HG02798 (cell line): ENCODE measurements at regions not wholly inside any gene's neighbourhood (a gene's known extent, or its start where the extent isn't known, plus 50 kb on each side); places are given as distances from the start of the nearest gene placed in this dataset.

Source experiments
- ATAC-seq: cut with Tn5 transposase; IDR thresholded peaks from one replicate; pipeline ENCODE4 v1.9.1; 2021; ENCODE audit warnings: mild to moderate bottlenecking; ENCODE audit not compliant: unreplicated experiment, poor library complexity

- ATAC-seq = no peak
Observed at GRCh38 chr17:79216826-79217225, 142.2 kb downstream of the ENGASE start.

GRCh38 chr17:79216391-79216790 lies 141.8 kb downstream of the ENGASE start:
- ATAC-seq = no peak

- ATAC-seq = no peak
Observed at GRCh38 chr17:79215631-79216030, 141.0 kb downstream of the ENGASE start.

- ATAC-seq = no peak
Observed at GRCh38 chr17:79214940-79215604, 140.4 kb downstream of the ENGASE start.

- ATAC-seq = no peak
Observed at GRCh38 chr17:79214459-79214858, 139.8 kb downstream of the ENGASE start.

- ATAC-seq = no peak
Observed at GRCh38 chr17:79213305-79213704, 138.7 kb downstream of the ENGASE start.

GRCh38 chr17:79212149-79213087 lies 137.8 kb downstream of the ENGASE start:
- ATAC-seq = no peak

GRCh38 chr17:79211061-79211770 lies 136.6 kb downstream of the ENGASE start:
- ATAC-seq = no peak

GRCh38 chr17:79210638-79211037 lies 136.0 kb downstream of the ENGASE start:
- no peak for ATAC-seq

- ATAC-seq = no peak
Observed at GRCh38 chr17:79207960-79208359, 133.3 kb downstream of the ENGASE start.

GRCh38 chr17:79205688-79206205 lies 131.1 kb downstream of the ENGASE start:
- ATAC-seq = no peak

- ATAC-seq = no peak
Observed at GRCh38 chr17:79204261-79204660, 129.6 kb downstream of the ENGASE start.

- no peak for ATAC-seq
Observed at GRCh38 chr17:79203657-79204056, 129.0 kb downstream of the ENGASE start.

- no peak for ATAC-seq
Observed at GRCh38 chr17:79203016-79203415, 128.4 kb downstream of the ENGASE start.

- ATAC-seq = no peak
Observed at GRCh38 chr17:79202480-79202879, 127.9 kb downstream of the ENGASE start.

- ATAC-seq = no peak
Observed at GRCh38 chr17:79201536-79202227, 127.1 kb downstream of the ENGASE start.

GRCh38 chr17:79201119-79201518 lies 126.5 kb downstream of the ENGASE start:
- ATAC-seq = no peak

- ATAC-seq = no peak
Observed at GRCh38 chr17:79196913-79197312, 122.3 kb downstream of the ENGASE start.

GRCh38 chr17:79192503-79193351 lies 118.1 kb downstream of the ENGASE start:
- no peak for ATAC-seq
